ENCODE measurements at regions not wholly inside any gene's neighbourhood (a gene's known extent, or its start where the extent isn't known, plus 50 kb on each side); places are given as distances from the start of the nearest gene placed in this dataset.

GRCh38 chr5:99068944-99069650 lies 140.3 kb upstream of the CHD1 start:
- Mint-ChIP-seq H3K27ac (no peak overlapping the region), H3K4me1 (no peaks in the 10 kb centered on the region), H3K36me3 (no peaks in the 10 kb centered on the region), H3K9me3 (no peaks in the 10 kb centered on the region), H3K4me3 (no peak overlapping the region), H3K27me3 (ENCODE audit: low read depth in 2 of 2) (peaks cover 3 to 5% of the 10 kb centered on the region in 2 donors)
- no peaks in the 10 kb centered on the region for H3K27me3 ChIP-seq (ENCODE audit: control insufficient read depth, insufficient read depth, low read length)
- 54% methylated on average over 3 of the region's 5 CpGs for WGBS (ENCODE audit: insufficient coverage)
- TF ChIP-seq CTCF (IDR thresholded peaks at IDR 0.05) = no peak
- ATAC-seq = no peak
- H3K4me1 ChIP-seq (ENCODE audit: control insufficient read depth, insufficient read depth, low read length) = no peaks in the 10 kb centered on the region
- no peak for DNase-seq
- no peaks in the 10 kb centered on the region for H3K9me3 ChIP-seq (ENCODE audit: control insufficient read depth, insufficient read depth, low read length)
- intact Hi-C loops (cut with micrococcal nuclease) = no loop called here
- no peak overlapping the region for H3K4me3 ChIP-seq (ENCODE audit: low read length)
- no peak overlapping the region for H3K27ac ChIP-seq (ENCODE audit: low read length)
- H3K36me3 ChIP-seq (ENCODE audit: control insufficient read depth, insufficient read depth, low read length) = no peaks in the 10 kb centered on the region

GRCh38 chr5:99063737-99064136 lies 134.9 kb upstream of the CHD1 start:
- DNase-seq (no peak), ATAC-seq (no peak)
- H3K4me1 ChIP-seq (ENCODE audit: control insufficient read depth, insufficient read depth, low read length) = no peaks in the 10 kb centered on the region
- Mint-ChIP-seq H3K9me3 (no peaks in the 10 kb centered on the region), H3K4me1 (peaks cover 0 to 13% of the 10 kb centered on the region in 2 donors), H3K27me3 (ENCODE audit: low read depth in 2 of 2) (peaks cover 18% of the 10 kb centered on the region in 2 donors), H3K4me3 (no peak overlapping the region), H3K27ac (no peak overlapping the region), H3K36me3 (no peaks in the 10 kb centered on the region)
- H3K27me3 ChIP-seq (ENCODE audit: control insufficient read depth, insufficient read depth, low read length) = no peaks in the 10 kb centered on the region
- no peak overlapping the region for H3K27ac ChIP-seq (ENCODE audit: low read length)
- no peak for TF ChIP-seq CTCF (IDR thresholded peaks at IDR 0.05)
- H3K9me3 ChIP-seq (ENCODE audit: control insufficient read depth, insufficient read depth, low read length) = no peaks in the 10 kb centered on the region
- H3K36me3 ChIP-seq (ENCODE audit: control insufficient read depth, insufficient read depth, low read length) = no peaks in the 10 kb centered on the region
- intact Hi-C loops (cut with micrococcal nuclease) = no loop called here
- 100% methylated on average over 3 of the region's 5 CpGs for WGBS (ENCODE audit: insufficient coverage)
- H3K4me3 ChIP-seq (ENCODE audit: low read length) = no peak overlapping the region

- H3K27ac ChIP-seq (ENCODE audit: low read length) = no peak overlapping the region
- no peaks in the 10 kb centered on the region for H3K4me1 ChIP-seq (ENCODE audit: control insufficient read depth, insufficient read depth, low read length)
- H3K4me3 ChIP-seq (ENCODE audit: low read length) = no peak overlapping the region
- DNase-seq (no peak), ATAC-seq (no peak)
- H3K9me3 ChIP-seq (ENCODE audit: control insufficient read depth, insufficient read depth, low read length) = no peaks in the 10 kb centered on the region
- intact Hi-C loops (cut with micrococcal nuclease) = no loop called here
- Mint-ChIP-seq H3K4me3 (no peak overlapping the region), H3K9me3 (no peaks in the 10 kb centered on the region), H3K4me1 (peaks cover 0 to 22% of the 10 kb centered on the region in 2 donors), H3K27ac (no peak overlapping the region), H3K36me3 (no peaks in the 10 kb centered on the region), H3K27me3 (ENCODE audit: low read depth in 2 of 2) (peaks cover 18% of the 10 kb centered on the region in 2 donors)
- H3K36me3 ChIP-seq (ENCODE audit: control insufficient read depth, insufficient read depth, low read length) = no peaks in the 10 kb centered on the region
- no peaks in the 10 kb centered on the region for H3K27me3 ChIP-seq (ENCODE audit: control insufficient read depth, insufficient read depth, low read length)
- 0% methylated on average over 1 of the region's 2 CpGs for WGBS (ENCODE audit: insufficient coverage)
- TF ChIP-seq CTCF (IDR thresholded peaks at IDR 0.05) = no peak
Measured at GRCh38 chr5:99061711-99062110, 132.9 kb upstream of the CHD1 start.

- TF ChIP-seq CTCF (IDR thresholded peaks at IDR 0.05) = no peak
- no peak overlapping the region for H3K4me3 ChIP-seq (ENCODE audit: low read length)
- H3K4me3 Mint-ChIP-seq = no peak overlapping the region
- no peaks in the 10 kb centered on the region for H3K4me1 ChIP-seq (ENCODE audit: control insufficient read depth, insufficient read depth, low read length)
- ATAC-seq (no peak), DNase-seq (no peak)
- no peak overlapping the region for H3K27ac ChIP-seq (ENCODE audit: low read length)
- H3K4me1 Mint-ChIP-seq = peaks cover 0 to 22% of the 10 kb centered on the region in 2 donors
- H3K27me3 ChIP-seq (ENCODE audit: control insufficient read depth, insufficient read depth, low read length) = no peaks in the 10 kb centered on the region
- H3K27me3 Mint-ChIP-seq (ENCODE audit: low read depth in 2 of 2) = peaks cover 18% of the 10 kb centered on the region in 2 donors
- intact Hi-C loops (cut with micrococcal nuclease) = no loop called here
- no peaks in the 10 kb centered on the region for H3K9me3 ChIP-seq (ENCODE audit: control insufficient read depth, insufficient read depth, low read length)
- H3K36me3 ChIP-seq (ENCODE audit: control insufficient read depth, insufficient read depth, low read length) = no peaks in the 10 kb centered on the region
- no peaks in the 10 kb centered on the region for H3K9me3 Mint-ChIP-seq
- H3K27ac Mint-ChIP-seq = no peak overlapping the region
- H3K36me3 Mint-ChIP-seq = no peaks in the 10 kb centered on the region
- 55% methylated on average over 1 of the region's 2 CpGs for WGBS (ENCODE audit: insufficient coverage)
Measured at GRCh38 chr5:99061299-99061698, 132.5 kb upstream of the CHD1 start.
